ENCODE measurements at regions not wholly inside any gene's neighbourhood (a gene's known extent, or its start where the extent isn't known, plus 50 kb on each side); places are given as distances from the start of the nearest gene placed in this dataset.

DNA sequence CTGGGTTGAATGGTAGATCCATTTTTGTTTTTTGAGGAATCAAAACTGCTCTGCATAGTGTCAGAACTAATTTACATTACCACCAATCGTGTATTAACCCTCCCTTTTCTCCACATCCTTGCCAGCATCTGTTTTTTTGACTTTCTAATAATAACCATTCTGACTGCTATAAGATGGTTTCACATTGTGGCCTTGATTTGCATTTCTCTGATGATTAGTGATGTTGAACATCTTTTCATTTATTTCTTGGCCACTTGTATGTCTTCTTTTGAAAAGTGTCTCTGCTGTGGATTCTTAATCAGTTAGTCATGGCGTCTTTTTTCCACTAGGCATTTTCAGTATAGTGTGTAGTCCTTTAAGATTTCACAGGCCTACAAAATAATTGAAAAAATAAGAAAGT lies 2144.3 kb upstream of the C9orf72 start:
- Histone ChIP-seq H3K9me3 (replicated peaks; ENCODE audit: control insufficient read depth, insufficient read depth, low read length) (no peaks in the 10 kb centered on the region), H3K4me2 (ENCODE audit: control insufficient read depth, insufficient read depth) (no peak overlapping the region), H2AFZ (ENCODE audit: control insufficient read depth, low read depth, low read length) (no peak overlapping the region), H3K27me3 (replicated peaks in 1 of 2; ENCODE audit: control insufficient read depth in 2 of 2, insufficient read depth in 2 of 2, low read length in 1 of 2) (no peaks in the 10 kb centered on the region), H3K79me2 (ENCODE audit: control insufficient read depth, insufficient read depth, low read length) (no peaks in the 10 kb centered on the region), H3K27ac (ENCODE audit: control insufficient read depth, insufficient read depth) (no peak overlapping the region), H3K4me1 (ENCODE audit: control insufficient read depth, insufficient read depth, low read length) (no peaks in the 10 kb centered on the region), H3K36me3 (ENCODE audit: control insufficient read depth in 2 of 2, insufficient read depth in 2 of 2, low read length in 1 of 2) (no peaks in the 10 kb centered on the region), H3K4me3 (no peak overlapping the region), H3K9ac (ENCODE audit: control insufficient read depth, insufficient read depth, low read length) (no peak overlapping the region), H4K20me1 (ENCODE audit: control insufficient read depth, insufficient read depth) (no peaks in the 10 kb centered on the region)
- BruUV-seq (replicated peaks) = no TSS peak
- TF ChIP-seq, protein P1, sequence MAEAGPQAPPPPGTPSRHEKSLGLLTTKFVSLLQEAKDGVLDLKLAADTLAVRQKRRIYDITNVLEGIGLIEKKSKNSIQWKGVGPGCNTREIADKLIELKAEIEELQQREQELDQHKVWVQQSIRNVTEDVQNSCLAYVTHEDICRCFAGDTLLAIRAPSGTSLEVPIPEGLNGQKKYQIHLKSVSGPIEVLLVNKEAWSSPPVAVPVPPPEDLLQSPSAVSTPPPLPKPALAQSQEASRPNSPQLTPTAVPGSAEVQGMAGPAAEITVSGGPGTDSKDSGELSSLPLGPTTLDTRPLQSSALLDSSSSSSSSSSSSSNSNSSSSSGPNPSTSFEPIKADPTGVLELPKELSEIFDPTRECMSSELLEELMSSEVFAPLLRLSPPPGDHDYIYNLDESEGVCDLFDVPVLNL (IDR thresholded peaks at IDR 0.05; ENCODE audit: low read depth, low read length) = no peak
- no peak for TF ChIP-seq NR2C1 (IDR thresholded peaks at IDR 0.05)
- TF ChIP-seq, protein P2, sequence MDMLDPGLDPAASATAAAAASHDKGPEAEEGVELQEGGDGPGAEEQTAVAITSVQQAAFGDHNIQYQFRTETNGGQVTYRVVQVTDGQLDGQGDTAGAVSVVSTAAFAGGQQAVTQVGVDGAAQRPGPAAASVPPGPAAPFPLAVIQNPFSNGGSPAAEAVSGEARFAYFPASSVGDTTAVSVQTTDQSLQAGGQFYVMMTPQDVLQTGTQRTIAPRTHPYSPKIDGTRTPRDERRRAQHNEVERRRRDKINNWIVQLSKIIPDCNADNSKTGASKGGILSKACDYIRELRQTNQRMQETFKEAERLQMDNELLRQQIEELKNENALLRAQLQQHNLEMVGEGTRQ (IDR thresholded peaks at IDR 0.05; ENCODE audit: borderline replicate concordance, low read depth, low read length) = no peak
- TF ChIP-seq, protein P3, sequence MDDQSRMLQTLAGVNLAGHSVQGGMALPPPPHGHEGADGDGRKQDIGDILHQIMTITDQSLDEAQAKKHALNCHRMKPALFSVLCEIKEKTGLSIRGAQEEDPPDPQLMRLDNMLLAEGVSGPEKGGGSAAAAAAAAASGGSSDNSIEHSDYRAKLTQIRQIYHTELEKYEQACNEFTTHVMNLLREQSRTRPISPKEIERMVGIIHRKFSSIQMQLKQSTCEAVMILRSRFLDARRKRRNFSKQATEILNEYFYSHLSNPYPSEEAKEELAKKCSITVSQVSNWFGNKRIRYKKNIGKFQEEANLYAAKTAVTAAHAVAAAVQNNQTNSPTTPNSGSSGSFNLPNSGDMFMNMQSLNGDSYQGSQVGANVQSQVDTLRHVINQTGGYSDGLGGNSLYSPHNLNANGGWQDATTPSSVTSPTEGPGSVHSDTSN (IDR thresholded peaks at IDR 0.05; ENCODE audit: insufficient replicate concordance, low read depth, low read length) = no peak
- TF ChIP-seq, protein P4, sequence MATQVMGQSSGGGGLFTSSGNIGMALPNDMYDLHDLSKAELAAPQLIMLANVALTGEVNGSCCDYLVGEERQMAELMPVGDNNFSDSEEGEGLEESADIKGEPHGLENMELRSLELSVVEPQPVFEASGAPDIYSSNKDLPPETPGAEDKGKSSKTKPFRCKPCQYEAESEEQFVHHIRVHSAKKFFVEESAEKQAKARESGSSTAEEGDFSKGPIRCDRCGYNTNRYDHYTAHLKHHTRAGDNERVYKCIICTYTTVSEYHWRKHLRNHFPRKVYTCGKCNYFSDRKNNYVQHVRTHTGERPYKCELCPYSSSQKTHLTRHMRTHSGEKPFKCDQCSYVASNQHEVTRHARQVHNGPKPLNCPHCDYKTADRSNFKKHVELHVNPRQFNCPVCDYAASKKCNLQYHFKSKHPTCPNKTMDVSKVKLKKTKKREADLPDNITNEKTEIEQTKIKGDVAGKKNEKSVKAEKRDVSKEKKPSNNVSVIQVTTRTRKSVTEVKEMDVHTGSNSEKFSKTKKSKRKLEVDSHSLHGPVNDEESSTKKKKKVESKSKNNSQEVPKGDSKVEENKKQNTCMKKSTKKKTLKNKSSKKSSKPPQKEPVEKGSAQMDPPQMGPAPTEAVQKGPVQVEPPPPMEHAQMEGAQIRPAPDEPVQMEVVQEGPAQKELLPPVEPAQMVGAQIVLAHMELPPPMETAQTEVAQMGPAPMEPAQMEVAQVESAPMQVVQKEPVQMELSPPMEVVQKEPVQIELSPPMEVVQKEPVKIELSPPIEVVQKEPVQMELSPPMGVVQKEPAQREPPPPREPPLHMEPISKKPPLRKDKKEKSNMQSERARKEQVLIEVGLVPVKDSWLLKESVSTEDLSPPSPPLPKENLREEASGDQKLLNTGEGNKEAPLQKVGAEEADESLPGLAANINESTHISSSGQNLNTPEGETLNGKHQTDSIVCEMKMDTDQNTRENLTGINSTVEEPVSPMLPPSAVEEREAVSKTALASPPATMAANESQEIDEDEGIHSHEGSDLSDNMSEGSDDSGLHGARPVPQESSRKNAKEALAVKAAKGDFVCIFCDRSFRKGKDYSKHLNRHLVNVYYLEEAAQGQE (IDR thresholded peaks at IDR 0.05; ENCODE audit: low read depth, low read length) = no peak
- no peak for TF ChIP-seq RCOR1 (conservative IDR thresholded peaks at IDR 0.05; ENCODE audit: low read depth, low read length)
- TF ChIP-seq TBL1XR1 (IDR thresholded peaks at IDR 0.05; ENCODE audit: low read depth, low read length) = no peak
- TF ChIP-seq ZNF217 (IDR thresholded peaks at IDR 0.05) = no peak
- no peak for TF ChIP-seq RELA (IDR thresholded peaks at IDR 0.05; ENCODE audit: borderline replicate concordance, partially characterized antibody)
- TF ChIP-seq, protein P5, sequence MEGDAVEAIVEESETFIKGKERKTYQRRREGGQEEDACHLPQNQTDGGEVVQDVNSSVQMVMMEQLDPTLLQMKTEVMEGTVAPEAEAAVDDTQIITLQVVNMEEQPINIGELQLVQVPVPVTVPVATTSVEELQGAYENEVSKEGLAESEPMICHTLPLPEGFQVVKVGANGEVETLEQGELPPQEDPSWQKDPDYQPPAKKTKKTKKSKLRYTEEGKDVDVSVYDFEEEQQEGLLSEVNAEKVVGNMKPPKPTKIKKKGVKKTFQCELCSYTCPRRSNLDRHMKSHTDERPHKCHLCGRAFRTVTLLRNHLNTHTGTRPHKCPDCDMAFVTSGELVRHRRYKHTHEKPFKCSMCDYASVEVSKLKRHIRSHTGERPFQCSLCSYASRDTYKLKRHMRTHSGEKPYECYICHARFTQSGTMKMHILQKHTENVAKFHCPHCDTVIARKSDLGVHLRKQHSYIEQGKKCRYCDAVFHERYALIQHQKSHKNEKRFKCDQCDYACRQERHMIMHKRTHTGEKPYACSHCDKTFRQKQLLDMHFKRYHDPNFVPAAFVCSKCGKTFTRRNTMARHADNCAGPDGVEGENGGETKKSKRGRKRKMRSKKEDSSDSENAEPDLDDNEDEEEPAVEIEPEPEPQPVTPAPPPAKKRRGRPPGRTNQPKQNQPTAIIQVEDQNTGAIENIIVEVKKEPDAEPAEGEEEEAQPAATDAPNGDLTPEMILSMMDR (IDR thresholded peaks at IDR 0.05 in 2 of 3, conservative IDR thresholded peaks at IDR 0.05 in 1 of 3; ENCODE audit: control insufficient read depth in 2 of 3, extremely low read depth in 1 of 3, insufficient read depth in 1 of 3, low read depth in 3 of 3, low read length in 3 of 3) = no peak
- TF ChIP-seq TCF7 (IDR thresholded peaks at IDR 0.05; ENCODE audit: borderline replicate concordance) = no peak
- no peak for TF ChIP-seq CREB1 (IDR thresholded peaks at IDR 0.05; ENCODE audit: low read depth)
- TF ChIP-seq, protein P6, sequence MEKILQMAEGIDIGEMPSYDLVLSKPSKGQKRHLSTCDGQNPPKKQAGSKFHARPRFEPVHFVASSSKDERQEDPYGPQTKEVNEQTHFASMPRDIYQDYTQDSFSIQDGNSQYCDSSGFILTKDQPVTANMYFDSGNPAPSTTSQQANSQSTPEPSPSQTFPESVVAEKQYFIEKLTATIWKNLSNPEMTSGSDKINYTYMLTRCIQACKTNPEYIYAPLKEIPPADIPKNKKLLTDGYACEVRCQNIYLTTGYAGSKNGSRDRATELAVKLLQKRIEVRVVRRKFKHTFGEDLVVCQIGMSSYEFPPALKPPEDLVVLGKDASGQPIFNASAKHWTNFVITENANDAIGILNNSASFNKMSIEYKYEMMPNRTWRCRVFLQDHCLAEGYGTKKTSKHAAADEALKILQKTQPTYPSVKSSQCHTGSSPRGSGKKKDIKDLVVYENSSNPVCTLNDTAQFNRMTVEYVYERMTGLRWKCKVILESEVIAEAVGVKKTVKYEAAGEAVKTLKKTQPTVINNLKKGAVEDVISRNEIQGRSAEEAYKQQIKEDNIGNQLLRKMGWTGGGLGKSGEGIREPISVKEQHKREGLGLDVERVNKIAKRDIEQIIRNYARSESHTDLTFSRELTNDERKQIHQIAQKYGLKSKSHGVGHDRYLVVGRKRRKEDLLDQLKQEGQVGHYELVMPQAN (conservative IDR thresholded peaks at IDR 0.05) = no peak
- no peak for TF ChIP-seq NFYB (IDR thresholded peaks at IDR 0.05; ENCODE audit: insufficient read depth, low read depth, low read length)
- ChIA-PET POLR2A (interaction anchor here (0.5 kb wide), 1 partner anchor 556 kb away, joined by 4 read pairs; no protein-coding TSS in a partner anchor), RAD21 (ENCODE audit: unreplicated experiment) (no interaction called here), SMC1A (ENCODE audit: uncharacterized antibody, unreplicated experiment) (no interaction called here), CTCF (no interaction called here)
- intact Hi-C loops (cut with micrococcal nuclease; ENCODE audit: unreplicated experiment) = loop anchor here (10.0 kb wide), 1 partner anchor 57 kb away; no protein-coding TSS in a partner anchor
- DNase-seq (ENCODE audit: low read depth, low spot score) (no peak), FAIRE-seq (no peak), ATAC-seq (peak; percentile 58)
- in situ Hi-C loops (cut with MboI) = no loop called here
- 0% methylated on average over 2 of the region's 2 CpGs for WGBS (ENCODE audit: insufficient coverage, insufficient replicate concordance, low lambda C conversion rate, missing lambda C conversion rate)
